SK-N-SH treated with all-trans-retinoic acid at 6 μM for 48 hours (cell line): ENCODE measurements at regions not wholly inside any gene's neighbourhood (a gene's known extent, or its start where the extent isn't known, plus 50 kb on each side); places are given as distances from the start of the nearest gene placed in this dataset.

ENCODE experiments used
- ATAC-seq: fragments of 200-7000 bp; cut with Tn5 transposase; 3 replicates; pipeline ENCODE4 v1.9.1; 2020; ENCODE audit warnings: mild to moderate bottlenecking, moderate library complexity
- ARNTL ChIP-seq: fragments of 450-650 bp; formaldehyde crosslinking; IDR thresholded peaks from 2 replicates; pipeline ENCODE4 v1.5.0; 2020; ENCODE audit warnings: low read depth, mild to moderate bottlenecking, moderate library complexity, borderline replicate concordance
- BACH2 ChIP-seq: fragments of 250-450 bp; sonication (Bioruptor Pico); IDR thresholded peaks from 2 replicates; pipeline ENCODE4 v1.9.0; 2021; ENCODE audit warnings: mild to moderate bottlenecking, borderline replicate concordance
- CREB5 ChIP-seq: fragments of 250-450 bp; sonication (Bioruptor Pico); IDR thresholded peaks from 2 replicates; pipeline ENCODE4 v1.5.1; 2020; ENCODE audit warnings: low read depth, mild to moderate bottlenecking, moderate library complexity
- CSDC2 ChIP-seq: fragments of 250-450 bp; sonication (Bioruptor Pico); IDR thresholded peaks from 2 replicates; pipeline ENCODE4 v1.5.0; 2020; ENCODE audit warnings: mild to moderate bottlenecking, moderate library complexity
- CSRNP3 ChIP-seq: fragments of 250-450 bp; sonication (Bioruptor Pico); IDR thresholded peaks from 2 replicates; pipeline ENCODE4 v1.5.1; 2021; ENCODE audit warnings: mild to moderate bottlenecking, moderate library complexity
- ESRRG ChIP-seq: fragments of 250-450 bp; sonication (Bioruptor Pico); IDR thresholded peaks from 2 replicates; pipeline ENCODE4 v1.6.1; 2021; ENCODE audit warnings: mild to moderate bottlenecking
- GLIS3 ChIP-seq: fragments of 250-450 bp; sonication (Bioruptor Pico); IDR thresholded peaks from 2 replicates; pipeline ENCODE4 v1.5.0; 2020; ENCODE audit warnings: mild to moderate bottlenecking, moderate library complexity
- ISL1 ChIP-seq: fragments of 250-450 bp; sonication (Bioruptor Pico); IDR thresholded peaks from 2 replicates; pipeline ENCODE4 v2.1.2; 2022; ENCODE audit warnings: mild to moderate bottlenecking, moderate library complexity
- OSR1 ChIP-seq: fragments of 250-450 bp; sonication (Bioruptor Pico); IDR thresholded peaks from 2 replicates; pipeline ENCODE4 v1.8.0; 2022; ENCODE audit warnings: moderate library complexity, mild to moderate bottlenecking, inconsistent platforms
- PATZ1 ChIP-seq: fragments of 250-450 bp; sonication (Bioruptor Pico); IDR thresholded peaks from 2 replicates; pipeline ENCODE4 v1.8.0; 2020; ENCODE audit warnings: mild to moderate bottlenecking, moderate library complexity, borderline replicate concordance
- POU6F1 ChIP-seq: fragments of 250-450 bp; sonication (Bioruptor Pico); IDR thresholded peaks from 2 replicates; pipeline ENCODE4 v1.8.0; 2021; ENCODE audit warnings: low read depth, mild to moderate bottlenecking, moderate library complexity, borderline replicate concordance
- PPARA ChIP-seq: fragments of 250-450 bp; sonication (Bioruptor Pico); IDR thresholded peaks from 2 replicates; pipeline ENCODE4 v1.5.0; 2020; ENCODE audit warnings: mild to moderate bottlenecking, borderline replicate concordance
- RARB ChIP-seq: fragments of 250-450 bp; sonication (Bioruptor Pico); IDR thresholded peaks from 2 replicates; pipeline ENCODE4 v1.8.0; 2021; ENCODE audit warnings: mild to moderate bottlenecking, moderate library complexity
- SNAI2 ChIP-seq: fragments of 250-450 bp; sonication (Bioruptor Pico); IDR thresholded peaks from 2 replicates; pipeline ENCODE4 v1.5.0; 2020; ENCODE audit warnings: mild to moderate bottlenecking, moderate library complexity
- TCF4 ChIP-seq: fragments of 250-450 bp; sonication (Bioruptor Pico); IDR thresholded peaks from 2 replicates; pipeline ENCODE4 v1.8.0; 2021; ENCODE audit warnings: mild to moderate bottlenecking, moderate library complexity, borderline replicate concordance
- TOX ChIP-seq: fragments of 250-450 bp; sonication (Bioruptor Pico); IDR thresholded peaks from 2 replicates; pipeline ENCODE4 v1.8.0; 2021; ENCODE audit warnings: mild to moderate bottlenecking, moderate library complexity, borderline replicate concordance
- TSHZ2 ChIP-seq: fragments of 250-450 bp; sonication (Bioruptor Pico); IDR thresholded peaks from 2 replicates; pipeline ENCODE4 v1.5.0; 2020; ENCODE audit warnings: mild to moderate bottlenecking, moderate library complexity
- ZC3H10 ChIP-seq: fragments of 250-450 bp; sonication (Bioruptor Pico); IDR thresholded peaks from 2 replicates; pipeline ENCODE4 v1.5.1; 2021; ENCODE audit warnings: mild to moderate bottlenecking, moderate library complexity
- ZFP3 ChIP-seq: fragments of 250-450 bp; sonication (Bioruptor Pico); IDR thresholded peaks from 2 replicates; pipeline ENCODE4 v1.5.0; 2020; ENCODE audit warnings: mild to moderate bottlenecking, moderate library complexity
- ZFP30 ChIP-seq: fragments of 450-650 bp; formaldehyde crosslinking; IDR thresholded peaks from 2 replicates; pipeline ENCODE4 v1.5.0; 2022; ENCODE audit warnings: mild to moderate bottlenecking, moderate library complexity
- ZNF565 ChIP-seq: fragments of 450-650 bp; formaldehyde crosslinking; conservative IDR thresholded peaks from 2 replicates; pipeline ENCODE4 v1.5.0; 2020; ENCODE audit warnings: low read depth, mild to moderate bottlenecking, moderate library complexity
- ZNF70 ChIP-seq: fragments of 450-650 bp; formaldehyde crosslinking; IDR thresholded peaks from 2 replicates; pipeline ENCODE4 v1.5.0; 2020; ENCODE audit warnings: mild to moderate bottlenecking, moderate library complexity
- ZNF8 ChIP-seq: fragments of 450-650 bp; formaldehyde crosslinking; IDR thresholded peaks from 2 replicates; pipeline ENCODE4 v1.5.0; 2020; ENCODE audit warnings: mild to moderate bottlenecking, moderate library complexity

- TF ChIP-seq POU6F1 (CRISPR knock-in tag), result no peak
- no peak for TF ChIP-seq PPARA (CRISPR knock-in tag)
- TF ChIP-seq OSR1, result no peak
- TF ChIP-seq ARNTL (CRISPR knock-in tag), result no peak
- TF ChIP-seq ZNF70, result no peak
- TF ChIP-seq TOX, result no peak
- no peak for TF ChIP-seq PATZ1 (CRISPR knock-in tag)
- no peak for TF ChIP-seq ZNF8 (CRISPR knock-in tag)
- TF ChIP-seq TSHZ2 (CRISPR knock-in tag), result no peak
- no peak for TF ChIP-seq CREB5 (CRISPR knock-in tag)
- no peak for TF ChIP-seq ESRRG
- TF ChIP-seq ZC3H10, result no peak
- TF ChIP-seq RARB (CRISPR knock-in tag), result no peak
- TF ChIP-seq ZFP3 (CRISPR knock-in tag), result no peak
- TF ChIP-seq BACH2 (CRISPR knock-in tag), result no peak
- no peak for TF ChIP-seq ZFP30 (CRISPR knock-in tag)
- no peak for TF ChIP-seq GLIS3
- TF ChIP-seq CSDC2 (CRISPR knock-in tag), result no peak
- TF ChIP-seq ZNF565 (CRISPR knock-in tag), result no peak
- no peak for TF ChIP-seq ISL1 (CRISPR knock-in tag)
- ATAC-seq, result no peak
Observed at GRCh38 chr11:70796648-70797227, 398.4 kb downstream of the CTTN start.

- no peak for TF ChIP-seq ESRRG
- no peak for TF ChIP-seq ZNF8 (CRISPR knock-in tag)
- no peak for TF ChIP-seq TOX
- no peak for TF ChIP-seq CSDC2 (CRISPR knock-in tag)
- no peak for TF ChIP-seq BACH2 (CRISPR knock-in tag)
- TF ChIP-seq SNAI2 (CRISPR knock-in tag), result no peak
- no peak for TF ChIP-seq OSR1
- TF ChIP-seq CSRNP3 (CRISPR knock-in tag), result no peak
- TF ChIP-seq ISL1 (CRISPR knock-in tag), result no peak
- TF ChIP-seq TSHZ2 (CRISPR knock-in tag), result no peak
- no peak for TF ChIP-seq PPARA (CRISPR knock-in tag)
- TF ChIP-seq TCF4 (CRISPR knock-in tag), result no peak
- TF ChIP-seq CREB5 (CRISPR knock-in tag), result no peak
- TF ChIP-seq PATZ1 (CRISPR knock-in tag), result no peak
- TF ChIP-seq GLIS3, result no peak
- no peak for TF ChIP-seq ARNTL (CRISPR knock-in tag)
- no peak for TF ChIP-seq ZFP3 (CRISPR knock-in tag)
- ATAC-seq, result no peak
Observed at GRCh38 chr11:70798296-70798695, 400.0 kb downstream of the CTTN start.
